ENCODE measurements at regions not wholly inside any gene's neighbourhood (a gene's known extent, or its start where the extent isn't known, plus 50 kb on each side); places are given as distances from the start of the nearest gene placed in this dataset.

GRCh38 chr19:27851543-27852060 lies 1361.3 kb downstream of the UQCRFS1 start:
- Histone ChIP-seq H3K9me3 (no peaks in the 10 kb centered on the region), H3K27ac (no peak overlapping the region), H3K9ac (ENCODE audit: low read depth in 2 of 2, low read length in 2 of 2) (no peak overlapping the region), H3K4me3 (no peak overlapping the region), H3K36me3 (no peaks in the 10 kb centered on the region), H3K4me1 (no peaks in the 10 kb centered on the region), H3K27me3 (no peaks in the 10 kb centered on the region)
- intact Hi-C loops (cut with DNase I), result no loop called here
- no peak for DNase-seq
- TF ChIP-seq CTCF (IDR thresholded peaks at IDR 0.05), result no peak

GRCh38 chr19:27851002-27851481 lies 1361.9 kb downstream of the UQCRFS1 start:
- Histone ChIP-seq H3K36me3 (no peaks in the 10 kb centered on the region), H3K27ac (no peak overlapping the region), H3K4me1 (no peaks in the 10 kb centered on the region), H3K4me3 (no peak overlapping the region), H3K27me3 (no peaks in the 10 kb centered on the region), H3K9ac (ENCODE audit: low read depth in 2 of 2, low read length in 2 of 2) (no peak overlapping the region), H3K9me3 (no peaks in the 10 kb centered on the region)
- no peak for TF ChIP-seq CTCF (IDR thresholded peaks at IDR 0.05)
- DNase-seq, result no peak
- intact Hi-C loops (cut with DNase I), result no loop called here

- DNase-seq, result no peak
- Histone ChIP-seq H3K9ac (ENCODE audit: low read depth in 2 of 2, low read length in 2 of 2) (no peak overlapping the region), H3K27me3 (no peaks in the 10 kb centered on the region), H3K9me3 (no peaks in the 10 kb centered on the region), H3K4me1 (no peaks in the 10 kb centered on the region), H3K36me3 (no peaks in the 10 kb centered on the region), H3K27ac (no peak overlapping the region), H3K4me3 (no peak overlapping the region)
- intact Hi-C loops (cut with DNase I), result no loop called here
- no peak for TF ChIP-seq CTCF (IDR thresholded peaks at IDR 0.05)
Observed at GRCh38 chr19:27846944-27847343, 1366.0 kb downstream of the UQCRFS1 start.

GRCh38 chr19:27844261-27844660 lies 1368.7 kb downstream of the UQCRFS1 start:
- H3K9ac ChIP-seq (ENCODE audit: low read depth in 2 of 2, low read length in 2 of 2), result no peak overlapping the region
- intact Hi-C loops (cut with DNase I), result no loop called here
- no peak for DNase-seq
- no peaks in the 10 kb centered on the region for H3K36me3 ChIP-seq
- H3K27ac ChIP-seq, result no peak overlapping the region
- H3K9me3 ChIP-seq, result no peaks in the 10 kb centered on the region
- H3K4me3 ChIP-seq, result no peak overlapping the region
- no peaks in the 10 kb centered on the region for H3K27me3 ChIP-seq
- no peaks in the 10 kb centered on the region for H3K4me1 ChIP-seq
- no peak for TF ChIP-seq CTCF (IDR thresholded peaks at IDR 0.05)

GRCh38 chr19:27843861-27844260 lies 1369.1 kb downstream of the UQCRFS1 start:
- intact Hi-C loops (cut with DNase I), result no loop called here
- DNase-seq, result no peak
- TF ChIP-seq CTCF (IDR thresholded peaks at IDR 0.05), result no peak
- Histone ChIP-seq H3K4me1 (no peaks in the 10 kb centered on the region), H3K36me3 (no peaks in the 10 kb centered on the region), H3K9me3 (no peaks in the 10 kb centered on the region), H3K4me3 (no peak overlapping the region), H3K9ac (ENCODE audit: low read depth in 2 of 2, low read length in 2 of 2) (no peak overlapping the region), H3K27ac (no peak overlapping the region), H3K27me3 (no peaks in the 10 kb centered on the region)
